GM08714 (cell line): ENCODE measurements at regions not wholly inside any gene's neighbourhood (a gene's known extent, or its start where the extent isn't known, plus 50 kb on each side); places are given as distances from the start of the nearest gene placed in this dataset.
A peak's percentile ranks its signal among the peaks of the same experiment; 100 is the strongest.

Experiments
- H3K4me3 ChIP-seq: fragments of 200-500 bp; sonication (Bioruptor generic); 2 replicates; pipeline ENCODE4 v1.5.1; 2014; ENCODE audit warnings: mild to moderate bottlenecking, low read length, inconsistent platforms
- ZNF274 ChIP-seq: IDR thresholded peaks from 2 replicates; pipeline ENCODE4 v1.6.1; 2012; ENCODE audit warnings: mild to moderate bottlenecking, low read depth, low read length

DNA sequence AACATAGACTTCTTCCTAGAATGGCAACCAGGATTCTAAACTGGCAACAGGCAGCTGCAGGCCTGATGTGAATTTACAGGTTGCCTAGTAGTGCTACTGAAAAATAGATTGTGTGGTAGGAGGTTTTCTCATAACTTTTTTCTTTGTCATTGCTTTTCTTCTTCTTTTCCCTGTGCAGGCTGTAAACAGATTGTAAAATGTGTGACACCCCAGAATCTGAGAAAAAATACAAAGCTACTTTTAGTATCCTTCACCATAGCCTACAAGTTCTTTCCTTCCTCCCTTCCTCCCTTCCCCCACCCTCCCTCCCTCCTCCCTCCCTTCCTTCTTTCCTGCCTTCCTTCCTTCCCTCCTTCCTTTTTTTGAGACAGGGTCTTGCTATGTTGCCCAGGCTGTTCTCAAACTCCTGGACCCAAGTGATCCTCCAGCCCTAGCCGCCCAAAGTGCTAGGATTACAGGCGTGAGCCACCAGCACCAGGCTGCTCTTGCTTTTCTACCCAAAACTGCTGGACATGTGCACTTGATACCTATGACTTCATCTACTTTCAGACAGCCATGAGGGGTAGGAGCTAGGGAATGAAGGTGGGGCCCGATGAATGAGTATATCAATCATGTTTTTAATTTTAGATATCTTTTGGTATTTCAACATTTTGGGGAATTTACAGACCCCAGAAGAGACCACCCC lies 114.2 kb upstream of the EEA1 start:
- no peak for TF ChIP-seq ZNF274
- no peak overlapping the region for H3K4me3 ChIP-seq

- no peak overlapping the region for H3K4me3 ChIP-seq
- no peak for TF ChIP-seq ZNF274
Measured at GRCh38 chr12:93043877-93044209, 114.7 kb upstream of the EEA1 start.

DNA sequence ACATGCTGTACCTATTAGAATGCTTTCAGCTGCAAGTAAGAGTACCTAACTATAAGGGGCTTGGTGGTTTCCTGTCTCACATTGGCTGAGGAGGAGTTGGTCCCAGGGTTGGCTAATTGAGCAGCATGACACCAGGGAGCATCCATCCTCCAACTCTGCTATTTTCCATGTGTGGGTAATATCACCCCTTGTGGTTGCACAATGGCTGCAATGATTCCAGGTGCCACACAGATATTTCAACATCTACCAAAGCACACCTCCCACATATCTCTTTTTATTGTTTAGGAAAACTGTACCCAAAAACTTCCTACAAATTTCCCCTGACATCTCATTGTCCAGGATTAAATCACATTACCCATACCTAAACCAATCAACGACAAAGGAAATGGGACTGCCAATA lies 118.0 kb upstream of the EEA1 start:
- TF ChIP-seq ZNF274 = no peak
- no peak overlapping the region for H3K4me3 ChIP-seq

DNA sequence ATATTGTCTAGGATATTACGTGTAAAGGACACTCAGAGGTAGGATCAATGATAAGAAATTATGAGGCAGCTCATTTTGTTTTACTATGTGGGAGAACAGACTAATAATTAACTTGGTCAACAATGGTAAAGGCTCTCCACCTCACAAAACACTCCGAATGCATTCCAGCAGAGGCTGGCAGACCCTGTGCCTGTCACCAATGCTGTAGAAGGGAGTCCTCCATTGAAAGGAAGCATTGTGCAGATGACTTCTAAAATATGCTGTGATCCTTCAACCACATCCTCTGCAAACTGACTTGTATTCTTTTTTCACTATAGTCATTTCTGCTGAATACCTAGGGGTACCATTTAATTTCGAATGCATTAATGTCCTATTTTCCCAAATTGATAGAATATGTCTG lies 119.6 kb upstream of the EEA1 start:
- no peak for TF ChIP-seq ZNF274
- H3K4me3 ChIP-seq = no peak overlapping the region

DNA sequence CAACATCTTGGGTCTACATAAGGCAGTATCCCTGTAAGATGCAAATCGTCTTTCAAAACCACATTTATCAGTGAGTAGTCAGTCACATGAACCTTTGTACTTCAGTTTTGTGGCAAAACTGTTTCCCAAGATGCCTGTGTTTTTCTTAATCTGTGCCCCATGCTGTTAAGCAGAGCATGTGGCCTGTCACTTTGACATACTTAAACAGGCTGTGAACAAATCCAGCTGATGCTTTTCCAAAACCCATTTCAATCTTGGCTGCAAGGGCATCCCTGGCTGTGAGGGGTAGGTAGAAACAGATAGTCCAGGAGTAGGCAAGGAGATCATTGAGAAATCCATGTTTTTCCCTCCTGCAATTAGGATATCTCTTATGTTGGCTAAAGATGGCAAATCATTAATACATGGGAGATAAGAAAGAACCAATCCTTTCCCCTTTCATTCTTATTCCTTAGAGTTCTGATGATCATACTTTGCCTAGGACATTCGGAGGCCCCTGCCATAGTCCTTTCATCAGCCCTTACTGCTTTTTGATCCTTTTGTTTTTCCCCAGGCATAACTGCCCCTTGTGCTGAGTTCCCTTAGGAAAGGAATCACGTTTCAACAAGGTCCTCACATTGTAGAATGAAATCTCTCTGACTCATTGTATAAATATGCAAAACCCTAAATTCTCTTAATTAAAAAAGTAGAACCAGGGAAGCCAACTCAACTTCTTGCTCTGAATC lies 121.1 kb upstream of the EEA1 start:
- TF ChIP-seq ZNF274 = no peak
- H3K4me3 ChIP-seq = no peak overlapping the region

DNA sequence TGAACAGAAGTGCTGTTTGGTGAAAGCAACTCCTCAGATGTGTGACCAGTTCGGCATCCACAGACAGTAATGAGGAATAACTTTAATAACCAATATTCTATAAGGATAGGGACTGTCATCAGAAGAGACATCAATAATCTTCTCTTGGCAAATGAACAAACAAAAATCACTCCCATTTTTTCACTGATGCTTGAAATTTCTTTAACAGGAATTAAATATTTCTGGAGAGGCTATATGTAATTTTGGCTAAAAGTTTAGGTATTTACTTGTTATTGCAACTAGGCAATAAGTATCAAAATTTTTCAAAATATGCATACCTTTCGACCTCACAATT lies 121.6 kb upstream of the EEA1 start:
- no peak overlapping the region for H3K4me3 ChIP-seq
- TF ChIP-seq ZNF274 = no peak

- H3K4me3 ChIP-seq = no peak overlapping the region
- TF ChIP-seq ZNF274 = no peak
Measured at GRCh38 chr12:93054021-93054420, 124.9 kb upstream of the EEA1 start.

DNA sequence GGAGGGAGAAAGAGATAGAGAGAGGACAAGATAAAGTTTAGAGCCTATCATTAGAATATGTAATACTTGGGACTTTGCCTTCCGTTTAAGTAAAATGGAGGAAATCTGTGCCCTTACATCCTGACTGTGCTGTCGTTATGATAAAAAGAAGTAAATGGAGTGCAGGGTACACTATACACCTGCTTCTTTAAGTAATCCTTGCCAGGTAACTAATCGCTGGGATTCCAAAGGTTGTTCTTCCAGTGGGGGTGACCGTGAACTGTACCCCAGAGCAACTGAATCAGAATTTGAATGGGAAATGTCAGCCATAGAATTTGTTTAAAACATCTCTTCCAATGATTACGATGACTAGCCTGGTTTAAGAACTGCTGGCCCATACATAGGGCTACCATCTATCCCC lies 126.1 kb upstream of the EEA1 start:
- TF ChIP-seq ZNF274 = no peak
- no peak overlapping the region for H3K4me3 ChIP-seq

GRCh38 chr12:93056971-93057535 lies 128.0 kb upstream of the EEA1 start:
- no peak overlapping the region for H3K4me3 ChIP-seq
- no peak for TF ChIP-seq ZNF274

DNA sequence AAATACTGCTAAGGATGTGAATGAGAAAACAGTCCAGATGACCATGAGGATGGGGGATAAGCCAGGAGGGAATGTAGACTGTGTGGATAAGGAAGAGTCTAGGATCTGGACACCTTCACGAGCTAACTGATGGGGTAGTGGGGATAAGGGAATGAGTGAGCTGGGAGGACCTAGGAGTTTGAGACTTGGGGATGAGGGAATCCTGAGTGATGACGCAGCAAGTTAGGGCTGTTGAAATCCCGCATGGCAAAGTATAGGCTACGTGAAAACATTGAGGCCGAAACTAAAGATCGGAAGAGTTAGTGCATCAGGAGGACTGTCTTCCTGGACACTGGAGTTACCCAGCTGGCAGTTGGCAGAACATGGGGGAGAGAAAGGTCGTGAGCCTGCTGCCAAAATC lies 129.2 kb upstream of the EEA1 start:
- no peak overlapping the region for H3K4me3 ChIP-seq
- no peak for TF ChIP-seq ZNF274

GRCh38 chr12:93059288-93059687 lies 130.2 kb upstream of the EEA1 start:
- TF ChIP-seq ZNF274 = no peak

DNA sequence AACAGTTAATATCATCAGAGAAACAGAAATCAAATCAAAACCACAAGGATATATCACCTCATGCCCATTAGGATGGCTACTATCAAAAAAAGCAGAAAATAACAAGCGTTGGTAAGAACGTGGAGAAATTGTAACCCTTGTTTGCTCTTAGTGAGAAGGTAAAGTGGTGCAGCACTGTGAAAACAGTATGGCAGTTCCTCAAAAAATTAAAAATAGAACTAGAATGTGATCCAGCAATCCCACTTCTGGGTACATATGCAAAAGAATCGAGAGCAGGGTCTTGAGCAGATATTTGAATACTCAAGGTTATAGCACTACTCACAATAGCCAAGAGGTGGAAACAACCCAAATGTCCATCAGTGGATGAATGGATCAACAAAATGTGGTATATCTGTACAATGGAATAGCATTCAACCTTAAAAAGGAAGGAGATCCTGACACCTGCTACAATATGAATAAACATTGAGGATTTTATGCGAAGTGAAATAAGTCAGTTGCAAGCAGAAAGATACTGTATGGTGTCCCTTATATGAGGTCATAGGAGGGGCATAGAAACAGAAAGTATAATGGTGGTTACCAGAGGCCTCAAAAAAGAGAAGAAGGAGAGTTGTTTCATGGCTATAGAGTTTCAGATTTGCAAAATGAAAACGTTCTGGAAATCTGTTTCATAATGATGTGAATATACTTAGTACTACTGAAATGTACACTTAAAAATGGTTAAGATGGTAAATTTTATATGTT lies 131.0 kb upstream of the EEA1 start:
- peak overlapping the region; percentile 75; the same call in 1 of the 2 replicates for H3K4me3 ChIP-seq

More at GRCh38 chr12:93059288-93059687, 130.2 kb upstream of the EEA1 start:
- no peak overlapping the region for H3K4me3 ChIP-seq

DNA sequence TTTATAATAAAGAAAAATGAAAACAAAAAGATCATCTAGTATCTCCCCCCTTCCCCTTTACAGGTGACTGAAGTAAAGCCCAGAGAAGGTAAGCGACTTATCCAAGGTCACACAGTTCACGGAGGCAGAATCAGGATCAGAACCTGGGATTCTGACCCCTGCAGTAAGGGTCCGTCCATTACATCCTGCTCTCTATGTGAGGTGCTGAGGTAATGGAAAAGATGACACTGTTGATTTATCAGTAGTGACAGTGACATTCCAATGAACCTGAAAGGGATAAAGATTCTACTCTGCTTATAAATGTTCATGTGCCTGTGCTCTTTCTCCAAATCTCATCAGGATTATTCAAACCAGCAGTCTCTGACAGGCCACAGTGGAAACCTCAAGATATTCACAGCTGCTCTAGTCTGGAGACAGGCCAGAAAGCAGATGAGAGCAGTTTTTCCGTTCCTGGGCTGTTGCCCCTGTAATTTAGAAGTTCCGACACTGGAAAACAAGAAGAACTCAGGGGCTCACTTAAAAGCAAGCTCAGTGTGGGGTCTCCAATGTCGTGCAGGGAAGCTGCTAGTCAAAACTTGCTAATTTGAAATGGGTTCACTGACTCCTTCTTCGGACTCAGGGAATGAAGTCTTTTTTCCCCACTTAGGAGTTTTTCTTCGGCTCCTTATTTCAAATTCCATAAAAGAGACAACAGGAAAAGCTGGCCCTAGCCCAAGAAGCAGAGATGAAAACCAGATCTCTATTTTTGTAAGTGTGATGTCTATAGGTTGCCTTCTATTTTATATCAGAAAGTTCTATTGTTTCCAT lies 131.8 kb upstream of the EEA1 start:
- TF ChIP-seq ZNF274 = no peak

More for the DNA sequence above, 131.0 kb upstream of the EEA1 start:
- TF ChIP-seq ZNF274 = no peak

More for the DNA sequence above, 131.8 kb upstream of the EEA1 start:
- H3K4me3 ChIP-seq = peak overlapping the region; percentile 75; the same call in 1 of the 2 replicates
